Omental fat pad (tissue), 3 donors: ENCODE measurements at regions not wholly inside any gene's neighbourhood (a gene's known extent, or its start where the extent isn't known, plus 50 kb on each side); places are given as distances from the start of the nearest gene placed in this dataset.

Experiments used
- ATAC-seq: fragments of 150-250 bp; one replicate; pipeline ENCODE4 v1.9.1; 2016; ENCODE audit warnings: mild to moderate bottlenecking, moderate library complexity; ENCODE audit not compliant: low FRiP score
- DNase-seq: peaks from one replicate; pipeline ENCODE4 v3.0.0-alpha.2; 2019; ENCODE audit warnings: low spot score
- CTCF ChIP-seq, 3 donors: fragments of 450-650 bp; IDR thresholded peaks; one replicate each; pipeline ENCODE4 v1.5.1; 2016 to 2017; ENCODE audit warnings: antibody characterized with exemption in 3 of 3, mild to moderate bottlenecking in 3 of 3, moderate library complexity in 2 of 3

GRCh38 chr2:59000796-59001195 lies 759.7 kb upstream of the FANCL start:
- DNase-seq (no peak), ATAC-seq (no peak)
- no peak for TF ChIP-seq CTCF (IDR thresholded peaks at IDR 0.05)

DNA sequence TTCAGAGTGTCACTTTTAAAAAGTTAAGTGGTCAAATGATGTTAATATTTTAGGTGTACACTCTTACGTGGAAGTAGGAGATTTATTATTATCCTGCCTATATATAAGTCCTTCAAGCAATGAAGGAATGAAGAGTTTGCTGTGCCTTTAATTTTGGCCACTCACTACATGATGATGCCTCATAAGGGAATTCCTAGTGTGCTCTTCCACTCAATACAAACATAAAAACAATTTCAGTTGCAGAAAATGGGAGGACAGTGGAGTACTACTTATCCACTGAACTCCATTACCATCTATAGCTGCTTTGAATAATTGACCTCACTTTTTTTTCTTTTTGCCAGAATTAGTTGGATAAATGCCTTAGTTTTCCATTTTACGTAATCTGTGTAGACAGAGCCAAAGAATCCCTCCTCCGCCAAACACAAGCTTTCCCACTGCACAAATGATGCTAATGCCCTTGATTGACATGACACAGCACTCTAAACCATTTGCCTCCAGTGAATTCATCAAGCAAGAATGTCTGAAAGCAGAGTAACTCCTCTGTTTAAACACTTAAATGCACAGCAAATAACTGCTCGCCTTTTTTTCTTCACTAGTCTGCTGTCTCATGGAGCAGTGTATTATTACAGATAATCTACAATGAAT lies 751.1 kb upstream of the FANCL start:
- ATAC-seq (peak; percentile 76), DNase-seq (no peak)
- no peak for TF ChIP-seq CTCF (IDR thresholded peaks at IDR 0.05)

GRCh38 chr2:58991357-58991756 lies 750.2 kb upstream of the FANCL start:
- no peak for TF ChIP-seq CTCF (IDR thresholded peaks at IDR 0.05)
- ATAC-seq (no peak), DNase-seq (no peak)

DNA sequence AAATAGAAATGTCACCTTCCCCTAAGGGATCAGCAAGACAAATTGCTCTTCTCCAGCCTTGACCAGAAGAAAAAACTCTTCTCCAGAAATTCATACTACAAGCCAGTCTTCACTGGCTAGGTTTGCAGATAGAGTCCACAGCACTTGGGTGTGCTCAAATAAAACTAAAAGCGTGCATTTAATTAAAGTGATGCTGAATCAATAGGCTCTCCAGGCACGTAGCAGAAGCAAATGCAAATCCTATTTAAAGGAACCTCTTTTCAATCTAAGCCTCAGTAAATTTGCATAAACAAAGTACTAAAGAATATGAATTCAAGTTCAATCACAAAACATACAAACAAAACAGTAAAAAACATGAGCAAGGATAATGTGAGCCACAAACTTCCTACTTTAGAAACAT lies 744.4 kb upstream of the FANCL start:
- no peak for ATAC-seq
- no peak for DNase-seq
- no peak for TF ChIP-seq CTCF (IDR thresholded peaks at IDR 0.05)

- DNase-seq (no peak), ATAC-seq (no peak)
- TF ChIP-seq CTCF (IDR thresholded peaks at IDR 0.05) = no peak
These were observed 743.6 kb upstream of the FANCL start for GRCh38 chr2:58984731-58985130.

DNA sequence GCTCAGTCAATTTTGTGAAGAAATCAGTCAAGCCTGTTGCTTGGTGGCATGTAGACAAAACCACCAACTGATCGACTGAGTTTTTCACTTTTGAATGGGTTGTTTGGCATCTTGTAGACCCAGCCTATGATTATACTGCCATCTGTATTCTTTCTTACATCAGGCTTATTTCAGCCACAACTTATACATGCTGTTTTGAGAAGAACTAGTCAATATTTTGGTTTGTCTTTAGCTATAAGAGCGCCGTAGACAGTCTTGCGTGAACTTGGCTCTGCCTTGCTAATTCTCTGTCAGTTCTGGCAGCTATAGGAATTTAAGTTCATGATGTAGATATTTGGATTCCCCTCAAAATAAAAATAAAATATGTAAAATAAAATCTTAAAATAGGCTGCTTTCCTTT lies 742.0 kb upstream of the FANCL start:
- DNase-seq (no peak), ATAC-seq (no peak)

More for the DNA sequence above, 742.0 kb upstream of the FANCL start:
- no peak for TF ChIP-seq CTCF (IDR thresholded peaks at IDR 0.05)
